SH-SY5Y (cell line): ENCODE measurements at regions not wholly inside any gene's neighbourhood (a gene's known extent, or its start where the extent isn't known, plus 50 kb on each side); places are given as distances from the start of the nearest gene placed in this dataset.

Experiments used
- GATA2 ChIP-seq: IDR thresholded peaks from 2 replicates; pipeline ENCODE4 v1.6.1; 2011; ENCODE audit warnings: mild to moderate bottlenecking, low read depth, low read length
- GATA3 ChIP-seq: IDR thresholded peaks from 2 replicates; pipeline ENCODE4 v1.6.1; 2011; ENCODE audit warnings: low read depth, mild to moderate bottlenecking, low read length, moderate library complexity

- TF ChIP-seq GATA2 (no peak), GATA3 (no peak)
Measured at GRCh38 chr11:36803084-36803483, 205.0 kb upstream of the RAG2 start.
